ENCODE measurements at regions not wholly inside any gene's neighbourhood (a gene's known extent, or its start where the extent isn't known, plus 50 kb on each side); places are given as distances from the start of the nearest gene placed in this dataset.

- Histone ChIP-seq H3K9me3 (peaks cover 6% of the 10 kb centered on the region), H3K27me3 (ENCODE audit: low read depth) (no peaks in the 10 kb centered on the region), H3K4me3 (no peak overlapping the region), H3K4me1 (no peaks in the 10 kb centered on the region), H3K36me3 (no peaks in the 10 kb centered on the region), H3K27ac (no peak overlapping the region)
- DNase-seq, result no peak
- ATAC-seq, result no peak
- intact Hi-C loops (cut with DNase I), result no loop called here
- no peak for TF ChIP-seq CTCF (IDR thresholded peaks at IDR 0.05)
Measured at GRCh38 chr10:20726381-20726780, 170.7 kb downstream of the NEBL start.

- H3K4me3 ChIP-seq, result no peak overlapping the region
- no peaks in the 10 kb centered on the region for H3K36me3 ChIP-seq
- H3K9me3 ChIP-seq, result no peaks in the 10 kb centered on the region
- no peak overlapping the region for H3K27ac ChIP-seq
- TF ChIP-seq CTCF (IDR thresholded peaks at IDR 0.05), result no peak
- H3K4me1 ChIP-seq, result no peaks in the 10 kb centered on the region
- ATAC-seq (no peak), DNase-seq (no peak)
- no peaks in the 10 kb centered on the region for H3K27me3 ChIP-seq (ENCODE audit: low read depth)
- intact Hi-C loops (cut with DNase I), result no loop called here
Measured at GRCh38 chr10:20714979-20715378, 182.1 kb downstream of the NEBL start.

GRCh38 chr10:20714518-20714917 lies 182.6 kb downstream of the NEBL start:
- H3K4me1 ChIP-seq, result no peaks in the 10 kb centered on the region
- DNase-seq, result no peak
- no peaks in the 10 kb centered on the region for H3K36me3 ChIP-seq
- H3K4me3 ChIP-seq, result no peak overlapping the region
- intact Hi-C loops (cut with DNase I), result no loop called here
- TF ChIP-seq CTCF (IDR thresholded peaks at IDR 0.05), result no peak
- H3K27ac ChIP-seq, result no peak overlapping the region
- H3K9me3 ChIP-seq, result no peaks in the 10 kb centered on the region
- no peak for ATAC-seq
- no peaks in the 10 kb centered on the region for H3K27me3 ChIP-seq (ENCODE audit: low read depth)

GRCh38 chr10:20713420-20713819 lies 183.7 kb downstream of the NEBL start:
- DNase-seq (no peak), ATAC-seq (no peak)
- intact Hi-C loops (cut with DNase I), result no loop called here
- Histone ChIP-seq H3K27me3 (ENCODE audit: low read depth) (no peaks in the 10 kb centered on the region), H3K27ac (no peak overlapping the region), H3K4me3 (no peak overlapping the region), H3K9me3 (no peaks in the 10 kb centered on the region), H3K4me1 (no peaks in the 10 kb centered on the region), H3K36me3 (no peaks in the 10 kb centered on the region)
- no peak for TF ChIP-seq CTCF (IDR thresholded peaks at IDR 0.05)

- DNase-seq, result no peak
- no peak for TF ChIP-seq CTCF (IDR thresholded peaks at IDR 0.05)
- H3K4me1 ChIP-seq, result no peaks in the 10 kb centered on the region
- H3K4me3 ChIP-seq, result no peak overlapping the region
- no peak overlapping the region for H3K27ac ChIP-seq
- H3K36me3 ChIP-seq, result no peaks in the 10 kb centered on the region
- H3K9me3 ChIP-seq, result no peaks in the 10 kb centered on the region
- H3K27me3 ChIP-seq (ENCODE audit: low read depth), result no peaks in the 10 kb centered on the region
- intact Hi-C loops (cut with DNase I), result no loop called here
- no peak for ATAC-seq
Measured at GRCh38 chr10:20712774-20713173, 184.3 kb downstream of the NEBL start.

GRCh38 chr10:20709708-20710107 lies 187.4 kb downstream of the NEBL start:
- Histone ChIP-seq H3K4me1 (no peaks in the 10 kb centered on the region), H3K4me3 (no peak overlapping the region), H3K9me3 (no peaks in the 10 kb centered on the region), H3K27me3 (ENCODE audit: low read depth) (no peaks in the 10 kb centered on the region), H3K36me3 (no peaks in the 10 kb centered on the region), H3K27ac (no peak overlapping the region)
- ATAC-seq, result no peak
- TF ChIP-seq CTCF (IDR thresholded peaks at IDR 0.05), result no peak
- intact Hi-C loops (cut with DNase I), result no loop called here
- DNase-seq, result no peak

All from lower lobe of right lung (tissue), 2 donors.